SK-N-SH treated with all-trans-retinoic acid at 6 μM for 48 hours (cell line): ENCODE measurements at regions not wholly inside any gene's neighbourhood (a gene's known extent, or its start where the extent isn't known, plus 50 kb on each side); places are given as distances from the start of the nearest gene placed in this dataset.

Source experiments
- ATAC-seq: fragments of 200-7000 bp; cut with Tn5 transposase; 3 replicates; pipeline ENCODE4 v1.9.1; 2020; ENCODE audit warnings: mild to moderate bottlenecking, moderate library complexity
- ARNTL ChIP-seq: fragments of 450-650 bp; formaldehyde crosslinking; IDR thresholded peaks from 2 replicates; pipeline ENCODE4 v1.5.0; 2020; ENCODE audit warnings: low read depth, mild to moderate bottlenecking, moderate library complexity, borderline replicate concordance
- BACH2 ChIP-seq: fragments of 250-450 bp; sonication (Bioruptor Pico); IDR thresholded peaks from 2 replicates; pipeline ENCODE4 v1.9.0; 2021; ENCODE audit warnings: mild to moderate bottlenecking, borderline replicate concordance
- CSDC2 ChIP-seq: fragments of 250-450 bp; sonication (Bioruptor Pico); IDR thresholded peaks from 2 replicates; pipeline ENCODE4 v1.5.0; 2020; ENCODE audit warnings: mild to moderate bottlenecking, moderate library complexity
- ESRRG ChIP-seq: fragments of 250-450 bp; sonication (Bioruptor Pico); IDR thresholded peaks from 2 replicates; pipeline ENCODE4 v1.6.1; 2021; ENCODE audit warnings: mild to moderate bottlenecking
- GLIS3 ChIP-seq: fragments of 250-450 bp; sonication (Bioruptor Pico); IDR thresholded peaks from 2 replicates; pipeline ENCODE4 v1.5.0; 2020; ENCODE audit warnings: mild to moderate bottlenecking, moderate library complexity
- ISL1 ChIP-seq: fragments of 250-450 bp; sonication (Bioruptor Pico); IDR thresholded peaks from 2 replicates; pipeline ENCODE4 v2.1.2; 2022; ENCODE audit warnings: mild to moderate bottlenecking, moderate library complexity
- OSR1 ChIP-seq: fragments of 250-450 bp; sonication (Bioruptor Pico); IDR thresholded peaks from 2 replicates; pipeline ENCODE4 v1.8.0; 2022; ENCODE audit warnings: moderate library complexity, mild to moderate bottlenecking, inconsistent platforms
- PATZ1 ChIP-seq: fragments of 250-450 bp; sonication (Bioruptor Pico); IDR thresholded peaks from 2 replicates; pipeline ENCODE4 v1.8.0; 2020; ENCODE audit warnings: mild to moderate bottlenecking, moderate library complexity, borderline replicate concordance
- PPARA ChIP-seq: fragments of 250-450 bp; sonication (Bioruptor Pico); IDR thresholded peaks from 2 replicates; pipeline ENCODE4 v1.5.0; 2020; ENCODE audit warnings: mild to moderate bottlenecking, borderline replicate concordance
- RARB ChIP-seq: fragments of 250-450 bp; sonication (Bioruptor Pico); IDR thresholded peaks from 2 replicates; pipeline ENCODE4 v1.8.0; 2021; ENCODE audit warnings: mild to moderate bottlenecking, moderate library complexity
- SNAI2 ChIP-seq: fragments of 250-450 bp; sonication (Bioruptor Pico); IDR thresholded peaks from 2 replicates; pipeline ENCODE4 v1.5.0; 2020; ENCODE audit warnings: mild to moderate bottlenecking, moderate library complexity
- TCF4 ChIP-seq: fragments of 250-450 bp; sonication (Bioruptor Pico); IDR thresholded peaks from 2 replicates; pipeline ENCODE4 v1.8.0; 2021; ENCODE audit warnings: mild to moderate bottlenecking, moderate library complexity, borderline replicate concordance
- TOX ChIP-seq: fragments of 250-450 bp; sonication (Bioruptor Pico); IDR thresholded peaks from 2 replicates; pipeline ENCODE4 v1.8.0; 2021; ENCODE audit warnings: mild to moderate bottlenecking, moderate library complexity, borderline replicate concordance
- TSHZ2 ChIP-seq: fragments of 250-450 bp; sonication (Bioruptor Pico); IDR thresholded peaks from 2 replicates; pipeline ENCODE4 v1.5.0; 2020; ENCODE audit warnings: mild to moderate bottlenecking, moderate library complexity
- ZC3H10 ChIP-seq: fragments of 250-450 bp; sonication (Bioruptor Pico); IDR thresholded peaks from 2 replicates; pipeline ENCODE4 v1.5.1; 2021; ENCODE audit warnings: mild to moderate bottlenecking, moderate library complexity
- ZFP3 ChIP-seq: fragments of 250-450 bp; sonication (Bioruptor Pico); IDR thresholded peaks from 2 replicates; pipeline ENCODE4 v1.5.0; 2020; ENCODE audit warnings: mild to moderate bottlenecking, moderate library complexity
- ZFP30 ChIP-seq: fragments of 450-650 bp; formaldehyde crosslinking; IDR thresholded peaks from 2 replicates; pipeline ENCODE4 v1.5.0; 2022; ENCODE audit warnings: mild to moderate bottlenecking, moderate library complexity
- ZNF565 ChIP-seq: fragments of 450-650 bp; formaldehyde crosslinking; conservative IDR thresholded peaks from 2 replicates; pipeline ENCODE4 v1.5.0; 2020; ENCODE audit warnings: low read depth, mild to moderate bottlenecking, moderate library complexity
- ZNF70 ChIP-seq: fragments of 450-650 bp; formaldehyde crosslinking; IDR thresholded peaks from 2 replicates; pipeline ENCODE4 v1.5.0; 2020; ENCODE audit warnings: mild to moderate bottlenecking, moderate library complexity
- ZNF8 ChIP-seq: fragments of 450-650 bp; formaldehyde crosslinking; IDR thresholded peaks from 2 replicates; pipeline ENCODE4 v1.5.0; 2020; ENCODE audit warnings: mild to moderate bottlenecking, moderate library complexity
- TF ChIP-seq, protein P1 (sequence below): fragments of 250-450 bp; sonication (Bioruptor Pico); IDR thresholded peaks from 2 replicates; pipeline ENCODE4 v1.8.0; 2021; ENCODE audit warnings: low read depth, mild to moderate bottlenecking, moderate library complexity, borderline replicate concordance
- TF ChIP-seq, protein P2 (sequence below): fragments of 250-450 bp; sonication (Bioruptor Pico); IDR thresholded peaks from 2 replicates; pipeline ENCODE4 v1.5.1; 2021; ENCODE audit warnings: mild to moderate bottlenecking, moderate library complexity
- TF ChIP-seq, protein P3 (sequence below): fragments of 250-450 bp; sonication (Bioruptor Pico); IDR thresholded peaks from 2 replicates; pipeline ENCODE4 v1.5.1; 2020; ENCODE audit warnings: low read depth, mild to moderate bottlenecking, moderate library complexity

DNA sequence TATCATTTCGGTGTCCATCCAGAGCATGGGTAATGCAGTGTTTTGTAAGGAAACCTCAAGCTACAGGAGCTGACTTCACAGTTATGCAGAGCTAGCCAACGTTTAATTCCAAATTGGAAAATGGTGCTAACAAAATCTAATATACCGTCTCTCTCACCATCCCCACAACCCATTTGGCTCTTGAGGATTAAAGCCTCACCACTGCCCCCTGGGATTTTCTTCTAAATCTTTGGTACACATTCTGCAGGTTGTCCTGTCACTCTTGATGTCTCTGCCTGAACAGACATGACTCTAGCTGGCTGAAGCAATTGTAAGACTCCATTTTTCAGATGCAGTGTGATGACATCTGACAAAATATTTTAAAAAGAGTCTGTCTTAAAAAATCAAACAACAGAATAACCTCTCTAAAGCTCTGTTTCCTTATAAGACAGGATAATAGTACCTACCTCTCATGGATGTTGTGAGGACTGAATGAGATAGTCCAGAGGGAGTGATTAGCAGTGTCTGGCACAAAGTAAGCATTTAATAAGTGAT lies 451.8 kb downstream of the SUCLA2 start (continued):
- no peak for TF ChIP-seq PATZ1 (CRISPR knock-in tag)
- TF ChIP-seq ZNF565 (CRISPR knock-in tag): no peak
- TF ChIP-seq SNAI2 (CRISPR knock-in tag): no peak
- TF ChIP-seq PPARA: no peak
- TF ChIP-seq GLIS3 (CRISPR knock-in tag): no peak
- TF ChIP-seq ESRRG (CRISPR knock-in tag): no peak

GRCh38 chr13:47548294-47548840 lies 452.7 kb downstream of the SUCLA2 start:
- TF ChIP-seq PPARA: no peak
- no peak for TF ChIP-seq RARB
- no peak for TF ChIP-seq ZNF8 (CRISPR knock-in tag)
- no peak for TF ChIP-seq TCF4 (CRISPR knock-in tag)
- TF ChIP-seq, protein P1, sequence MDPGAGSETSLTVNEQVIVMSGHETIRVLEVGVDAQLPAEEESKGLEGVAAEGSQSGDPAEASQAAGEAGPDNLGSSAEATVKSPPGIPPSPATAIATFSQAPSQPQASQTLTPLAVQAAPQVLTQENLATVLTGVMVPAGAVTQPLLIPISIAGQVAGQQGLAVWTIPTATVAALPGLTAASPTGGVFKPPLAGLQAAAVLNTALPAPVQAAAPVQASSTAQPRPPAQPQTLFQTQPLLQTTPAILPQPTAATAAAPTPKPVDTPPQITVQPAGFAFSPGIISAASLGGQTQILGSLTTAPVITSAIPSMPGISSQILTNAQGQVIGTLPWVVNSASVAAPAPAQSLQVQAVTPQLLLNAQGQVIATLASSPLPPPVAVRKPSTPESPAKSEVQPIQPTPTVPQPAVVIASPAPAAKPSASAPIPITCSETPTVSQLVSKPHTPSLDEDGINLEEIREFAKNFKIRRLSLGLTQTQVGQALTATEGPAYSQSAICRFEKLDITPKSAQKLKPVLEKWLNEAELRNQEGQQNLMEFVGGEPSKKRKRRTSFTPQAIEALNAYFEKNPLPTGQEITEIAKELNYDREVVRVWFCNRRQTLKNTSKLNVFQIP: no peak
- TF ChIP-seq ESRRG (CRISPR knock-in tag): no peak
- no peak for TF ChIP-seq ZNF70 (CRISPR knock-in tag)
- TF ChIP-seq TSHZ2: no peak
- no peak for TF ChIP-seq ZNF565 (CRISPR knock-in tag)
- TF ChIP-seq TOX (CRISPR knock-in tag): no peak
- TF ChIP-seq ZFP3: no peak
- TF ChIP-seq, protein P2, sequence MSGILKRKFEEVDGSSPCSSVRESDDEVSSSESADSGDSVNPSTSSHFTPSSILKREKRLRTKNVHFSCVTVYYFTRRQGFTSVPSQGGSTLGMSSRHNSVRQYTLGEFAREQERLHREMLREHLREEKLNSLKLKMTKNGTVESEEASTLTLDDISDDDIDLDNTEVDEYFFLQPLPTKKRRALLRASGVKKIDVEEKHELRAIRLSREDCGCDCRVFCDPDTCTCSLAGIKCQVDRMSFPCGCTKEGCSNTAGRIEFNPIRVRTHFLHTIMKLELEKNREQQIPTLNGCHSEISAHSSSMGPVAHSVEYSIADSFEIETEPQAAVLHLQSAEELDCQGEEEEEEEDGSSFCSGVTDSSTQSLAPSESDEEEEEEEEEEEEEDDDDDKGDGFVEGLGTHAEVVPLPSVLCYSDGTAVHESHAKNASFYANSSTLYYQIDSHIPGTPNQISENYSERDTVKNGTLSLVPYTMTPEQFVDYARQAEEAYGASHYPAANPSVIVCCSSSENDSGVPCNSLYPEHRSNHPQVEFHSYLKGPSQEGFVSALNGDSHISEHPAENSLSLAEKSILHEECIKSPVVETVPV (CRISPR knock-in tag): no peak
- TF ChIP-seq CSDC2 (CRISPR knock-in tag): no peak
- TF ChIP-seq ZC3H10 (CRISPR knock-in tag): no peak
- no peak for TF ChIP-seq GLIS3 (CRISPR knock-in tag)
- ATAC-seq: no peak

GRCh38 chr13:47546391-47547225 lies 454.5 kb downstream of the SUCLA2 start:
- TF ChIP-seq ZFP3 (no peak), ZFP30 (no peak), TCF4 (CRISPR knock-in tag) (no peak), BACH2 (CRISPR knock-in tag) (no peak), CSDC2 (CRISPR knock-in tag) (no peak), PPARA (no peak), ZNF70 (CRISPR knock-in tag) (no peak), GLIS3 (CRISPR knock-in tag) (no peak), TOX (CRISPR knock-in tag) (no peak), ZNF8 (CRISPR knock-in tag) (no peak), ARNTL (CRISPR knock-in tag) (no peak), PATZ1 (CRISPR knock-in tag) (no peak), ISL1 (CRISPR knock-in tag) (no peak), RARB (no peak), SNAI2 (CRISPR knock-in tag) (no peak), ESRRG (CRISPR knock-in tag) (no peak), OSR1 (no peak)
- TF ChIP-seq, protein P1: no peak
- TF ChIP-seq, protein P3, sequence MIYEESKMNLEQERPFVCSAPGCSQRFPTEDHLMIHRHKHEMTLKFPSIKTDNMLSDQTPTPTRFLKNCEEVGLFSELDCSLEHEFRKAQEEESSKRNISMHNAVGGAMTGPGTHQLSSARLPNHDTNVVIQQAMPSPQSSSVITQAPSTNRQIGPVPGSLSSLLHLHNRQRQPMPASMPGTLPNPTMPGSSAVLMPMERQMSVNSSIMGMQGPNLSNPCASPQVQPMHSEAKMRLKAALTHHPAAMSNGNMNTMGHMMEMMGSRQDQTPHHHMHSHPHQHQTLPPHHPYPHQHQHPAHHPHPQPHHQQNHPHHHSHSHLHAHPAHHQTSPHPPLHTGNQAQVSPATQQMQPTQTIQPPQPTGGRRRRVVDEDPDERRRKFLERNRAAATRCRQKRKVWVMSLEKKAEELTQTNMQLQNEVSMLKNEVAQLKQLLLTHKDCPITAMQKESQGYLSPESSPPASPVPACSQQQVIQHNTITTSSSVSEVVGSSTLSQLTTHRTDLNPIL (CRISPR knock-in tag): no peak
- no peak; the same call in 2 of the 3 replicates for ATAC-seq
